Endothelial cell of umbilical vein (primary cell): ENCODE measurements at regions not wholly inside any gene's neighbourhood (a gene's known extent, or its start where the extent isn't known, plus 50 kb on each side); places are given as distances from the start of the nearest gene placed in this dataset.

ENCODE experiments used
- BruUV-seq: library from RNA; stranded (reverse); fragments of 400-500 nt; replicated peaks from 2 replicates; lab custom pipeline; 2021; lab: Mats Ljungman, UMichigan
- CTCF ChIA-PET: fragments of 300-600, 350-600 bp; sonication (Branson Sonifier 250); formaldehyde crosslinking; loops from one replicate; lab custom pipeline; 2021; ENCODE audit warnings: antibody characterized with exemption, inconsistent platforms; lab: Charles Lee
- POLR2A ChIA-PET: fragments of 300-600, 350-600 bp; sonication (Branson Sonifier 250); formaldehyde crosslinking; loops from one replicate; lab custom pipeline; 2021; ENCODE audit warnings: antibody characterized with exemption, inconsistent platforms; lab: Charles Lee
- DNase-seq: peaks from one replicate; pipeline ENCODE4 v3.0.0-alpha.2; 2011; ENCODE audit warnings: low read depth, low spot score
- FAIRE-seq: peaks from 2 replicates; lab custom pipeline; 2011; peaks lifted over from hg19 to GRCh38; lab: Jason Lieb, UNC
- H2AFZ ChIP-seq: 2 replicates; pipeline ENCODE4 v1.6.0; 2012; ENCODE audit warnings: low read depth, low read length, control low read depth, inconsistent platforms
- H3K27ac ChIP-seq: 2 replicates; pipeline ENCODE4 v1.5.1; 2011; ENCODE audit warnings: low read depth, mild to moderate bottlenecking, control low read depth, low read length, moderate library complexity; ENCODE audit not compliant: insufficient read depth
- H3K27me3 ChIP-seq, 2 experiments: 2 replicates each; pipeline versions ENCODE4 v1.6.0 to v1.6.1; 2011; ENCODE audit warnings: low read length in 2 of 2, mixed read lengths in 1 of 2; ENCODE audit not compliant: control insufficient read depth in 2 of 2, insufficient read depth in 2 of 2
- H3K36me3 ChIP-seq, 2 experiments: 2 replicates in 1 of 2; 3 replicates in 1 of 2; pipeline ENCODE4 v1.5.1; 2011; ENCODE audit warnings: low read length in 2 of 2, mild to moderate bottlenecking in 1 of 2, moderate library complexity in 1 of 2; ENCODE audit not compliant: control insufficient read depth in 2 of 2, insufficient read depth in 2 of 2; ENCODE audit errors: extremely low read depth in 1 of 2
- H3K4me1 ChIP-seq: 3 replicates; pipeline ENCODE4 v1.5.1; 2011; ENCODE audit warnings: mild to moderate bottlenecking, low read length; ENCODE audit not compliant: control insufficient read depth, insufficient read depth; ENCODE audit errors: extremely low read depth
- H3K4me2 ChIP-seq: 2 replicates; pipeline ENCODE4 v1.6.1; 2011; ENCODE audit warnings: low read length, control low read depth, mixed read lengths; ENCODE audit not compliant: insufficient read depth
- H3K4me3 ChIP-seq, 3 experiments: fragments of 200-600 bp in 1 of 3; sonication (generic), shearing (Covaris generic) in 1 of 3; replicated peaks in 1 of 3; 2 replicates each; pipeline ENCODE4 v1.5.1; 2011 to 2016; ENCODE audit warnings: control low read depth in 3 of 3, low read length in 3 of 3, mild to moderate bottlenecking in 2 of 3, inconsistent platforms in 1 of 3, low read depth in 1 of 3, moderate library complexity in 1 of 3; ENCODE audit not compliant: insufficient read depth in 1 of 3
- H3K79me2 ChIP-seq: 2 replicates; pipeline ENCODE4 v1.6.0; 2012; ENCODE audit warnings: low read length, inconsistent platforms; ENCODE audit not compliant: control insufficient read depth, insufficient read depth
- H3K9ac ChIP-seq: replicated peaks from 2 replicates; pipeline ENCODE3; 2011; ENCODE audit warnings: low read length, control low read depth; ENCODE audit not compliant: insufficient read depth; ENCODE audit errors: extremely low read depth
- H3K9me1 ChIP-seq: replicated peaks from 3 replicates; pipeline ENCODE4 v1.6.0; 2011; ENCODE audit warnings: mild to moderate bottlenecking, low read length; ENCODE audit not compliant: control insufficient read depth, insufficient read depth; ENCODE audit errors: extremely low read depth
- H3K9me3 ChIP-seq: replicated peaks from 2 replicates; pipeline ENCODE4 v1.5.1; 2012; ENCODE audit warnings: low read length, inconsistent platforms; ENCODE audit not compliant: control insufficient read depth, insufficient read depth
- H4K20me1 ChIP-seq: replicated peaks from 2 replicates; pipeline ENCODE3; 2011; ENCODE audit warnings: mild to moderate bottlenecking, low read length; ENCODE audit not compliant: control insufficient read depth, insufficient read depth; ENCODE audit errors: extremely low read depth
- EZH2 ChIP-seq: IDR thresholded peaks from 2 replicates; pipeline ENCODE4 v1.6.1; 2012; ENCODE audit warnings: borderline replicate concordance, low read depth, mild to moderate bottlenecking, moderate library complexity, low read length, inconsistent platforms; ENCODE audit not compliant: severe bottlenecking
- FOS ChIP-seq: IDR thresholded peaks from 2 replicates; pipeline ENCODE4 v1.6.1; 2011; ENCODE audit warnings: mild to moderate bottlenecking, low read length, moderate library complexity, borderline replicate concordance; ENCODE audit not compliant: insufficient read depth
- GATA2 ChIP-seq: IDR thresholded peaks from 2 replicates; pipeline ENCODE4 v1.7.0; 2011; ENCODE audit warnings: low read depth, mild to moderate bottlenecking, moderate library complexity, mixed read lengths, low read length; ENCODE audit not compliant: insufficient read length, insufficient read depth
- JUN ChIP-seq: IDR thresholded peaks from 2 replicates; pipeline ENCODE4 v1.6.1; 2011; ENCODE audit warnings: borderline replicate concordance, low read depth; ENCODE audit not compliant: insufficient read length, insufficient read depth
- MAX ChIP-seq: IDR thresholded peaks from 2 replicates; pipeline ENCODE4 v1.6.1; 2011; ENCODE audit not compliant: insufficient read depth, insufficient read length
- MYC ChIP-seq: IDR thresholded peaks from one replicate; pipeline ENCODE4 v1.6.1; 2011; ENCODE audit warnings: mild to moderate bottlenecking, low read depth, low read length
- POLR2AphosphoS5 ChIP-seq: IDR thresholded peaks from 2 replicates; pipeline ENCODE4 v1.6.1; 2012; ENCODE audit warnings: low read depth, mild to moderate bottlenecking, control low read depth, low read length, moderate library complexity; ENCODE audit not compliant: insufficient read depth
- dilution Hi-C: fragments of 300-500 bp; cut with MboI; formaldehyde crosslinking; loops from one replicate; pipeline ENCODE4 v1.15.0; 2019; ENCODE audit warnings: low sequenced_read_pairs; ENCODE audit not compliant: extremely low pct_ligation_motif_present
- intact Hi-C: fragments of 100-400 bp; cut with micrococcal nuclease; formaldehyde crosslinking; loops from one replicate; pipeline ENCODE4 v1.10.0; 2022

- TF ChIP-seq MAX = no peak
- TF ChIP-seq EZH2 = no peak
- no peak for TF ChIP-seq FOS
- no peak for TF ChIP-seq MYC
- no peak for TF ChIP-seq POLR2AphosphoS5
- Histone ChIP-seq H3K9me1 (no peaks in the 10 kb centered on the region), H3K79me2 (no peaks in the 10 kb centered on the region), H3K9ac (no peak overlapping the region), H3K9me3 (peaks cover 5% of the 10 kb centered on the region), H3K4me1 (no peaks in the 10 kb centered on the region), H3K4me3 (no peak overlapping the region), H3K36me3 (no peaks in the 10 kb centered on the region), H2AFZ (no peak overlapping the region), H3K27me3 (no peaks in the 10 kb centered on the region), H4K20me1 (no peaks in the 10 kb centered on the region), H3K27ac (no peak overlapping the region), H3K4me2 (no peak overlapping the region)
- intact Hi-C loops (no loop called here), dilution Hi-C loops (no loop called here)
- FAIRE-seq (no peak), DNase-seq (no peak)
- BruUV-seq = no TSS peak
- ChIA-PET POLR2A (no interaction called here), CTCF (no interaction called here)
Measured at GRCh38 chr3:154658000-154658399, 228.0 kb upstream of the GPR149 start.

GRCh38 chr3:154657218-154657617 is 227.2 kb upstream of the GPR149 start:
- H3K79me2 ChIP-seq = no peaks in the 10 kb centered on the region
- no peaks in the 10 kb centered on the region for H3K36me3 ChIP-seq
- H3K4me2 ChIP-seq = no peak overlapping the region
- CTCF ChIA-PET = no interaction called here
- no peaks in the 10 kb centered on the region for H3K9me1 ChIP-seq
- BruUV-seq = no TSS peak
- no peak overlapping the region for H2AFZ ChIP-seq
- intact Hi-C loops (no loop called here), dilution Hi-C loops (no loop called here)
- no peak for TF ChIP-seq MYC
- no peak for TF ChIP-seq JUN
- no peak for TF ChIP-seq FOS
- TF ChIP-seq GATA2 = no peak
- no peak for TF ChIP-seq EZH2
- DNase-seq (no peak), FAIRE-seq (no peak)
- no peaks in the 10 kb centered on the region for H3K27me3 ChIP-seq
- H3K9me3 ChIP-seq = peaks cover 5% of the 10 kb centered on the region
- H4K20me1 ChIP-seq = no peaks in the 10 kb centered on the region
- no peaks in the 10 kb centered on the region for H3K4me1 ChIP-seq
- no peak overlapping the region for H3K4me3 ChIP-seq
- POLR2A ChIA-PET = no interaction called here
- no peak overlapping the region for H3K27ac ChIP-seq
- H3K9ac ChIP-seq = no peak overlapping the region
